ENCODE measurements at regions not wholly inside any gene's neighbourhood (a gene's known extent, or its start where the extent isn't known, plus 50 kb on each side); places are given as distances from the start of the nearest gene placed in this dataset.

DNA sequence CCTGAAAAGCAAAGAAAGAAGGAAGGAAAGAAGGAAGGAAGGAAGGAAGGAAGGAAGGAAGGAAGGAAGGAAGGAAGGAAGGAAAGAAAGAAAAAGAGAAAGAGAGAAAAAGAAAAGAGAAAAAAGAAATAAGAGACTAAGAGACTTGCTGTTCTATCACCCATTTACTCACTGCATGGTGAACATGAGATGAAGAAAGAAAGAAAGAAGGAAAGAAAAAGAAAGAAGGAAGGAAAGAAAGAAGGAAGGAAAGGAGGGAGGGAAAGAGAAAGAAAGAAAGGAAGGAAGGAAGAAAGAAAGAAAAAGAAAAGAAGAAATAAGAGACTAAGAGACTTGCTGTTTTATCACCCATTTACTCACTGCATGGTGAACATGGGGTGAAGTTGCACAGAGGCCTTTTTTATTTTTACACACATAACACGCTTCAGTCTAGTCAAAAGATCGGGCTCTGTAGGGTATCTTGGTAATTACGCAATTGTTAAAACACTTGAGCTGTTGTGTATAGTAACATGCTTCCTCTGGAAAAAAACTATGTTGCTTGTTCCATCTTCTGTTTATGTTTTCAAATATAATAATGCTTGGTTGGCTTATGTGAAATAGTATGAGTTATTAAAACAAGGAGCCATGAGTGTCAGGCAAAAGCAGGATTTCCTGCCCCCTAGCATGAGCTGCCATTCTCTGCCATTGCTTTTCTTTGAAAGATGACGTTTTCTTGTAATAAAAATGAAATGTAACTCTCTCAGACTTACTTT lies 119.3 kb upstream of the ZNF608 start:
- H3K27me3 ChIP-seq (ENCODE audit: insufficient read depth, low read depth, severe bottlenecking), result no peaks in the 10 kb centered on the region
- TF ChIP-seq, protein P1, sequence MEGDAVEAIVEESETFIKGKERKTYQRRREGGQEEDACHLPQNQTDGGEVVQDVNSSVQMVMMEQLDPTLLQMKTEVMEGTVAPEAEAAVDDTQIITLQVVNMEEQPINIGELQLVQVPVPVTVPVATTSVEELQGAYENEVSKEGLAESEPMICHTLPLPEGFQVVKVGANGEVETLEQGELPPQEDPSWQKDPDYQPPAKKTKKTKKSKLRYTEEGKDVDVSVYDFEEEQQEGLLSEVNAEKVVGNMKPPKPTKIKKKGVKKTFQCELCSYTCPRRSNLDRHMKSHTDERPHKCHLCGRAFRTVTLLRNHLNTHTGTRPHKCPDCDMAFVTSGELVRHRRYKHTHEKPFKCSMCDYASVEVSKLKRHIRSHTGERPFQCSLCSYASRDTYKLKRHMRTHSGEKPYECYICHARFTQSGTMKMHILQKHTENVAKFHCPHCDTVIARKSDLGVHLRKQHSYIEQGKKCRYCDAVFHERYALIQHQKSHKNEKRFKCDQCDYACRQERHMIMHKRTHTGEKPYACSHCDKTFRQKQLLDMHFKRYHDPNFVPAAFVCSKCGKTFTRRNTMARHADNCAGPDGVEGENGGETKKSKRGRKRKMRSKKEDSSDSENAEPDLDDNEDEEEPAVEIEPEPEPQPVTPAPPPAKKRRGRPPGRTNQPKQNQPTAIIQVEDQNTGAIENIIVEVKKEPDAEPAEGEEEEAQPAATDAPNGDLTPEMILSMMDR (IDR thresholded peaks at IDR 0.05; ENCODE audit: low read depth, low read length), result no peak
- no peak overlapping the region for H3K27ac ChIP-seq
- H3K9me3 ChIP-seq (ENCODE audit: severe bottlenecking), result peaks cover 2% of the 10 kb centered on the region
- DNase-seq, result no peak
- H3K36me3 ChIP-seq, result no peaks in the 10 kb centered on the region
- no peak overlapping the region for H3K4me3 ChIP-seq (ENCODE audit: low read depth, low read length)

DNA sequence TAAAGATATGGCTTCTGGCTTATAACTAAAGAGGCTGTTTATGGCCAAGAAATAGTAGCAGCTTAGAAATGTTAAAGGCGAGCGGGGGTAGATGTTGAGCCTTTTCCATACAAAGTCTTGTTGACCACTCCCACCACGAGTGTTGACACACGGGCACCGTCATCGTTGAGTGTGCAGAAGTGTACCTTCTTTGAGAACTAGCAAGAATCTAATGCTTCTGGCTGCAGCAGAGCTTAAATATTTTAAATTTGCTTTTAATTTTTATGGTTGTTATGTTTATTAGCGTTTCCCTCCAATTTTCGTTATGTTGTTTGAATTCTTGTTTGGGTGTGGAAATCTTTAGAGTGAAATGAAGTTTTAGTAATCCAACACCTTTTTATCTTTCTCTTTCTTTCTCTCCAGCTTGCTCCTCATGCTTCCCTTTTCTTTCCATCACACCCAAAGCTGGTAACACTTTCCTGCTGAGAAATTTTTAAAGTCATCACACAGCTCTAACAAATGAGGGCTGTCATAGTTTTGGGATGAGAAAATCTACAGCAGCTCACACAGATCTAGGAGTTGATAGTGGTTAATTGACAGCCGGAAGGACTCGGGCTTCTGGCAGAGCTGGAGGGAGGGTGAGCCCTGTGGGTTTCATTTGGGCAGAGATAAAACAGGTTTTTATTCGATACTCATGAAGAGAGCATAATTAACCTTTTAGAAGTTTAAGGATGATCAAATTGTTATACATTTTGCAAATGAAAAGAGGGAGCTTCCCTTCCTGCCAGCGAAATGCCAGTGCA lies 120.1 kb upstream of the ZNF608 start:
- H3K27me3 ChIP-seq (ENCODE audit: insufficient read depth, low read depth, severe bottlenecking), result no peaks in the 10 kb centered on the region
- H3K4me3 ChIP-seq (ENCODE audit: low read depth, low read length), result no peak overlapping the region
- H3K27ac ChIP-seq, result no peak overlapping the region
- TF ChIP-seq, protein P1 (IDR thresholded peaks at IDR 0.05; ENCODE audit: low read depth, low read length), result no peak
- H3K9me3 ChIP-seq (ENCODE audit: severe bottlenecking), result no peaks in the 10 kb centered on the region
- no peaks in the 10 kb centered on the region for H3K36me3 ChIP-seq
- no peak for DNase-seq

DNA sequence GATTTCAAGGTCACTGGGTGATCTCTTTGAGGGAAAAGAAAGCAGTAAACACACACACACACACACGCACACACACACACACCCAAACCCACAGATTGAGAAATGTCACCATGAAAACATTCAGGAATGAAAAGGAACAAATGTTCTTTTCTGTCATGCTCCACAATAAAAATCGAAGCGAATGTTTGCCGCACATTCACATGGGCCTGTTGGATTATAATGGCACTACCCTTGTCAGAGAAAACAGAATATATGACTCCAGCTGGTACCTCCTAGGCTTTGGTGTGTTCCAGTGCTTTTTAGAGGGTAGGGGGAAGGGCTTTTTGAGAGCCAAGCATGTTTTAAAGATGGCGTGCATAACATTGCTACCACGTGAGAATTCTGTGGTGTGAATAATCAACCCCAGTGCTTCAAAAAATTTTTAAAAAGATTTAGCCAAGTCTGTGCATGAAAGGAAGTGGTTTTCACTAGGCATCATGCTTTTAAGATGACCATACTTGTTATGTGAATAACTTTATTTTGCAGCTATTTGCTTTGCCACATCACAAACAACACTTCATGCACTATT lies 120.8 kb upstream of the ZNF608 start:
- Histone ChIP-seq H3K27ac (no peak overlapping the region), H3K4me3 (ENCODE audit: low read depth, low read length) (no peak overlapping the region)
- TF ChIP-seq, protein P1 (IDR thresholded peaks at IDR 0.05; ENCODE audit: low read depth, low read length), result no peak

DNA sequence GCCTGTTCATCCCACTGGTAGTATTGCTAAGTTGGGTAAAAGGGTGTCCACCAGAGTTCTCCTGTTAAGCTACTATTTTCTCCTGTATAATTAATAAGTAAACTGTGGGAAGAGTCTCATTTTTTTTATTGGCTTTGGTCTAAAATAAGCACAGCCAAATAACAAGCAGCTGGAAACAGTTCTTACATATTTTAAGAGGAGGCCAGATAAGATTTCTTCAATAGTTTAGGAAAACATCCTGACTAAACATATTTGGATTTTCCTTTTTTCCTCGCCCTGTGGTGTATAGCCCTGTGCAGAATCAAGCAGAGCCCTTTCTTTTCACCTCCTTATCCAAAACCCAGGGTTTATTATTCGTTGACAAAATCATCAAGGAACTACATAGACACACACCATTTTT lies 122.2 kb upstream of the ZNF608 start:
- Histone ChIP-seq H3K36me3 (no peaks in the 10 kb centered on the region), H3K9me3 (ENCODE audit: severe bottlenecking) (no peaks in the 10 kb centered on the region), H3K27ac (no peak overlapping the region), H3K4me3 (ENCODE audit: low read depth, low read length) (no peak overlapping the region), H3K27me3 (ENCODE audit: insufficient read depth, low read depth, severe bottlenecking) (no peaks in the 10 kb centered on the region)
- TF ChIP-seq, protein P1 (IDR thresholded peaks at IDR 0.05; ENCODE audit: low read depth, low read length), result no peak
- no peak for DNase-seq

More for the DNA sequence above, 120.8 kb upstream of the ZNF608 start:
- Histone ChIP-seq H3K36me3 (no peaks in the 10 kb centered on the region), H3K27me3 (ENCODE audit: insufficient read depth, low read depth, severe bottlenecking) (no peaks in the 10 kb centered on the region), H3K9me3 (ENCODE audit: severe bottlenecking) (no peaks in the 10 kb centered on the region)
- no peak for DNase-seq

DNA sequence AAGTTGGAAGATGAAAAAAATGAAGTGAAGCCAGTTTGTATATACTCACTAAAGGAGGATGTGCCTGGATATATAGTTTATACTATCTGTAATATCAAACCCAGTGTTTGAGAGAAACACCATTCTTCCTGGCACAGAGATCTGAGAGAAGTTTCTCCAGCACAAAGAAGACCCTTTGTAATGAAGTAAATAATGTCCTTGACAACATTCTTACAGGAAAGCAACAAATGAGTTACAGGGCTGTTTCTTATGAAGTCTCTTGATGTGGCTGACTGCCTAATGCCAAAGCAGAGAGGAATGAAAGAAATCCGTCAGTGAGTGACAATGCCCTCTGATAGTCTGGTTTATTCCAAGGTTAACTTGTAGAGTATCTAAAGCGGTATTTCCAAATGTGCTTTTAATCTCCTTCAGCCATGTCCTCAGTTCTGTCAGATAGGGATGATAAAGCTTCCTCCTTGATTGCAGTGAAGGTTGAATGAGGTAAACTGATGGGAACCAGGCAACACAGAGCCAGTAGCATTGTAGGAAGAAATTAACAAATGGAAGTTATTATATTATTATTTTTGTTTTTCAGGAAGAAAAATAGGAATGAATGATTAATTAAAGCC lies 123.1 kb upstream of the ZNF608 start:
- DNase-seq, result no peak
- Histone ChIP-seq H3K4me3 (ENCODE audit: low read depth, low read length) (no peak overlapping the region), H3K27me3 (ENCODE audit: insufficient read depth, low read depth, severe bottlenecking) (no peaks in the 10 kb centered on the region), H3K27ac (no peak overlapping the region), H3K9me3 (ENCODE audit: severe bottlenecking) (no peaks in the 10 kb centered on the region), H3K36me3 (no peaks in the 10 kb centered on the region)
- TF ChIP-seq, protein P1 (IDR thresholded peaks at IDR 0.05; ENCODE audit: low read depth, low read length), result no peak

All from WERI-Rb-1 (cell line).